OCI-M2 (cell line): ENCODE measurements at regions not wholly inside any gene's neighbourhood (a gene's known extent, or its start where the extent isn't known, plus 50 kb on each side); places are given as distances from the start of the nearest gene placed in this dataset.

ENCODE experiments used
- DNase-seq: peaks from one replicate; lab custom pipeline; 2025; ENCODE audit not compliant: unreplicated experiment; lab: John Stamatoyannopoulos, UW

- DNase-seq: no peak
These were observed 84.4 kb upstream of the SYPL1 start for GRCh38 chr7:106196460-106197021.

GRCh38 chr7:106193661-106194060, 81.5 kb upstream of the SYPL1 start:
- DNase-seq: no peak

- DNase-seq: no peak
These were observed 78.6 kb upstream of the SYPL1 start for GRCh38 chr7:106190589-106191330.

GRCh38 chr7:106187613-106188350, 75.7 kb upstream of the SYPL1 start:
- DNase-seq: no peak

GRCh38 chr7:106185719-106186118, 73.6 kb upstream of the SYPL1 start:
- no peak for DNase-seq

GRCh38 chr7:106183952-106184351, 71.8 kb upstream of the SYPL1 start:
- no peak for DNase-seq

- DNase-seq: no peak
These were observed 70.8 kb upstream of the SYPL1 start for GRCh38 chr7:106182904-106183303.

GRCh38 chr7:106181658-106182265, 69.7 kb upstream of the SYPL1 start:
- no peak for DNase-seq

GRCh38 chr7:106180721-106181120, 68.6 kb upstream of the SYPL1 start:
- DNase-seq: no peak

- DNase-seq: no peak
These were observed 67.1 kb upstream of the SYPL1 start for GRCh38 chr7:106179256-106179655.

GRCh38 chr7:106178593-106179134, 66.6 kb upstream of the SYPL1 start:
- no peak for DNase-seq

GRCh38 chr7:106177738-106178592, 65.9 kb upstream of the SYPL1 start:
- no peak for DNase-seq

- DNase-seq: no peak
These were observed 65.2 kb upstream of the SYPL1 start for GRCh38 chr7:106177300-106177690.

GRCh38 chr7:106176414-106177299, 64.5 kb upstream of the SYPL1 start:
- DNase-seq: peak; percentile 30

- DNase-seq: no peak
These were observed 63.4 kb upstream of the SYPL1 start for GRCh38 chr7:106175507-106175906.

GRCh38 chr7:106170651-106171050, 58.5 kb upstream of the SYPL1 start:
- DNase-seq: no peak

- no peak for DNase-seq
These were observed 57.9 kb upstream of the SYPL1 start for GRCh38 chr7:106169821-106170610.

GRCh38 chr7:106167439-106168136, 55.5 kb upstream of the SYPL1 start:
- no peak for DNase-seq
